Kidney (tissue), 13 donors: ENCODE measurements at regions not wholly inside any gene's neighbourhood (a gene's known extent, or its start where the extent isn't known, plus 50 kb on each side); places are given as distances from the start of the nearest gene placed in this dataset.

Experiments used
- DNase-seq, 5 donors: peaks; one replicate each; pipeline ENCODE4 v3.0.0-alpha.2; 2013 to 2020
- FAIRE-seq: peaks from 2 replicates; lab custom pipeline; 2012; peaks lifted over from hg19 to GRCh38; lab: Jason Lieb, UNC
- H3K27ac ChIP-seq, 2 donors: one replicate each; pipeline ENCODE4 v1.7.0; 2013; ENCODE audit warnings: low read depth in 2 of 2, low read length in 2 of 2, inconsistent platforms in 1 of 2
- H3K27me3 ChIP-seq: one replicate; pipeline ENCODE4 v1.7.1; 2013; ENCODE audit warnings: low read length, inconsistent platforms; ENCODE audit not compliant: control insufficient read depth, insufficient read depth
- H3K36me3 ChIP-seq, 3 donors: one replicate each; pipeline versions ENCODE4 v1.7.0 to v1.7.1; 2013; ENCODE audit warnings: low read length in 3 of 3, control low read depth in 1 of 3, inconsistent platforms in 1 of 3; ENCODE audit not compliant: insufficient read depth in 3 of 3, control insufficient read depth in 2 of 3
- H3K4me1 ChIP-seq, 3 donors: one replicate each; pipeline versions ENCODE4 v1.7.0 to v1.7.1; 2013; ENCODE audit warnings: low read length in 3 of 3, inconsistent platforms in 1 of 3, low read depth in 1 of 3; ENCODE audit not compliant: control insufficient read depth in 2 of 3, insufficient read depth in 2 of 3
- H3K4me3 ChIP-seq, 3 donors: one replicate each; pipeline versions ENCODE4 v1.7.0 to v1.8.1; 2013; ENCODE audit warnings: low read length in 3 of 3, control low read depth in 1 of 3, inconsistent platforms in 1 of 3
- H3K9ac ChIP-seq, 3 donors: one replicate each; pipeline versions ENCODE4 v1.7.0 to v1.7.1; 2013; ENCODE audit warnings: low read length in 3 of 3, control low read depth in 1 of 3, inconsistent platforms in 1 of 3
- H3K9me3 ChIP-seq, 3 donors: one replicate each; pipeline versions ENCODE4 v1.7.0 to v1.7.1; 2013; ENCODE audit warnings: low read length in 3 of 3, control low read depth in 1 of 3, inconsistent platforms in 1 of 3; ENCODE audit not compliant: control insufficient read depth in 2 of 3, insufficient read depth in 1 of 3
- intact Hi-C: fragments of 100-400 bp; cut with DNase I; formaldehyde crosslinking; loops from one replicate; pipeline ENCODE4 v1.11.1; 2022
- TF ChIP-seq, protein P1 (sequence below): IDR thresholded peaks from 3 replicates; pipeline ENCODE4 v1.5.1; 2012; ENCODE audit warnings: mild to moderate bottlenecking, moderate library complexity, borderline replicate concordance; ENCODE audit not compliant: insufficient read depth; ENCODE audit errors: extremely low read depth
- donor health status: control.
- donor health status: control.
- donor health status: control.
- donor health status: control.
- donor health status: control.
- donor health status: DM: yes; HTN: yes; CAD: no.
- donor health status: Normal renal cell carcinoma (clear cell type).

GRCh38 chr10:64303566-64303965, 782.4 kb downstream of the REEP3 start:
- FAIRE-seq (no peak), DNase-seq (no peak)
- Histone ChIP-seq H3K27ac (no peak overlapping the region), H3K9me3 (no peaks in the 10 kb centered on the region), H3K4me1 (no peaks in the 10 kb centered on the region), H3K27me3 (no peaks in the 10 kb centered on the region), H3K9ac (no peak overlapping the region), H3K4me3 (no peak overlapping the region), H3K36me3 (no peaks in the 10 kb centered on the region)
- TF ChIP-seq, protein P1, sequence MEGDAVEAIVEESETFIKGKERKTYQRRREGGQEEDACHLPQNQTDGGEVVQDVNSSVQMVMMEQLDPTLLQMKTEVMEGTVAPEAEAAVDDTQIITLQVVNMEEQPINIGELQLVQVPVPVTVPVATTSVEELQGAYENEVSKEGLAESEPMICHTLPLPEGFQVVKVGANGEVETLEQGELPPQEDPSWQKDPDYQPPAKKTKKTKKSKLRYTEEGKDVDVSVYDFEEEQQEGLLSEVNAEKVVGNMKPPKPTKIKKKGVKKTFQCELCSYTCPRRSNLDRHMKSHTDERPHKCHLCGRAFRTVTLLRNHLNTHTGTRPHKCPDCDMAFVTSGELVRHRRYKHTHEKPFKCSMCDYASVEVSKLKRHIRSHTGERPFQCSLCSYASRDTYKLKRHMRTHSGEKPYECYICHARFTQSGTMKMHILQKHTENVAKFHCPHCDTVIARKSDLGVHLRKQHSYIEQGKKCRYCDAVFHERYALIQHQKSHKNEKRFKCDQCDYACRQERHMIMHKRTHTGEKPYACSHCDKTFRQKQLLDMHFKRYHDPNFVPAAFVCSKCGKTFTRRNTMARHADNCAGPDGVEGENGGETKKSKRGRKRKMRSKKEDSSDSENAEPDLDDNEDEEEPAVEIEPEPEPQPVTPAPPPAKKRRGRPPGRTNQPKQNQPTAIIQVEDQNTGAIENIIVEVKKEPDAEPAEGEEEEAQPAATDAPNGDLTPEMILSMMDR = no peak
- intact Hi-C loops = no loop called here

- no peaks in the 10 kb centered on the region for H3K36me3 ChIP-seq
- no peak overlapping the region for H3K4me3 ChIP-seq
- no peaks in the 10 kb centered on the region for H3K4me1 ChIP-seq
- FAIRE-seq = no peak
- TF ChIP-seq, protein P1 = no peak
- no peak overlapping the region for H3K27ac ChIP-seq
- intact Hi-C loops = no loop called here
- H3K9me3 ChIP-seq = no peaks in the 10 kb centered on the region
- no peaks in the 10 kb centered on the region for H3K27me3 ChIP-seq
- DNase-seq = no peak
- H3K9ac ChIP-seq = no peak overlapping the region
Measured at GRCh38 chr10:64306729-64307327, 785.6 kb downstream of the REEP3 start.

- no peak for FAIRE-seq
- Histone ChIP-seq H3K4me1 (no peaks in the 10 kb centered on the region), H3K27ac (no peak overlapping the region), H3K4me3 (no peak overlapping the region), H3K9me3 (no peaks in the 10 kb centered on the region), H3K27me3 (no peaks in the 10 kb centered on the region), H3K36me3 (no peaks in the 10 kb centered on the region), H3K9ac (no peak overlapping the region)
- intact Hi-C loops = no loop called here
- TF ChIP-seq, protein P1 = no peak
- peak in 2 of 5 donors; percentile 5 to 12 for DNase-seq
Measured at GRCh38 chr10:64312876-64313275, 791.7 kb downstream of the REEP3 start.

GRCh38 chr10:64313967-64314366, 792.8 kb downstream of the REEP3 start:
- Histone ChIP-seq H3K36me3 (no peaks in the 10 kb centered on the region), H3K4me1 (no peaks in the 10 kb centered on the region), H3K9ac (no peak overlapping the region), H3K27me3 (no peaks in the 10 kb centered on the region), H3K27ac (no peak overlapping the region), H3K4me3 (no peak overlapping the region), H3K9me3 (no peaks in the 10 kb centered on the region)
- no peak for FAIRE-seq
- intact Hi-C loops = no loop called here
- TF ChIP-seq, protein P1 = no peak
- no peak for DNase-seq
